Spleen (tissue), 7 donors: ENCODE measurements at regions not wholly inside any gene's neighbourhood (a gene's known extent, or its start where the extent isn't known, plus 50 kb on each side); places are given as distances from the start of the nearest gene placed in this dataset.
"Not testable (repeated sequence)": the region's sequence is repeated elsewhere in the genome, so short reads cannot be mapped to it uniquely, and the experiment has no call there.

Experiments used
- POLR2A ChIP-seq, 3 donors: fragments of 450-650 bp; IDR thresholded peaks; one replicate each; pipeline ENCODE4 v1.5.1; 2017; ENCODE audit warnings: antibody characterized with exemption in 3 of 3, mild to moderate bottlenecking in 1 of 3
- POLR2AphosphoS5 ChIP-seq, 3 donors: sonication (generic); formaldehyde crosslinking; IDR thresholded peaks; one replicate each; pipeline ENCODE4 v1.5.1; 2017; ENCODE audit warnings: antibody characterized with exemption in 3 of 3
- TF ChIP-seq, protein P1 (sequence below), 11 experiments: fragments of 200-600 bp in 7 of 11; fragments of 450-650 bp in 4 of 11; sonication (generic) in 4 of 11; IDR thresholded peaks in 8 of 11; conservative IDR thresholded peaks in 3 of 11; 1 replicate in 7 of 11; 2 replicates in 4 of 11; pipeline versions ENCODE4 v1.4.0 to v1.8.0; 2016 to 2021; ENCODE audit warnings: antibody characterized with exemption in 11 of 11, inconsistent platforms in 4 of 11, mild to moderate bottlenecking in 1 of 11
- donor health status: DM: no; HTN: no; CAD: no; lungs with moderate emphysema.
- donor health status: DM: no; HTN: no; CAD: no.
- donor health status: DM: no; HTN: no; CAD: no.

DNA sequence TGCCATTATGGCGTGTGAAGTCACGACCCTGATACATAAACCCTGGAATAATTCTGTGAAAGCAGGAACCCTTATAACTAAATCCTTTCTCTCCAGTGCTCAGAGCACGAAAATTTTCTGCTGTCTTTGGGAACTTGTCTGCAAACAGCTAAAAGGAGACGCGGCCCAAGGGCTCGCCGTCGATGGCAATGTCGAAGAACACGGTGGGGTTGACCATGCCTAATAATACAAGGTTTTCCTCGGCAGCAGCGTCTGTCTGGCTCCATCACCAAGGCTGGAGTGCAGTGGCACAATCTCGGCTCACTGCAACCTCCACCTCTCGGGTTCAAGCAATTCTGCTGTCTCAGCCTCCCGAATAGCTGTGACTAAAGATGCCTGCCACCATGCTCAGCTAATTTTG lies 132.4 kb upstream of the KIF5B start:
- TF ChIP-seq, protein P1, sequence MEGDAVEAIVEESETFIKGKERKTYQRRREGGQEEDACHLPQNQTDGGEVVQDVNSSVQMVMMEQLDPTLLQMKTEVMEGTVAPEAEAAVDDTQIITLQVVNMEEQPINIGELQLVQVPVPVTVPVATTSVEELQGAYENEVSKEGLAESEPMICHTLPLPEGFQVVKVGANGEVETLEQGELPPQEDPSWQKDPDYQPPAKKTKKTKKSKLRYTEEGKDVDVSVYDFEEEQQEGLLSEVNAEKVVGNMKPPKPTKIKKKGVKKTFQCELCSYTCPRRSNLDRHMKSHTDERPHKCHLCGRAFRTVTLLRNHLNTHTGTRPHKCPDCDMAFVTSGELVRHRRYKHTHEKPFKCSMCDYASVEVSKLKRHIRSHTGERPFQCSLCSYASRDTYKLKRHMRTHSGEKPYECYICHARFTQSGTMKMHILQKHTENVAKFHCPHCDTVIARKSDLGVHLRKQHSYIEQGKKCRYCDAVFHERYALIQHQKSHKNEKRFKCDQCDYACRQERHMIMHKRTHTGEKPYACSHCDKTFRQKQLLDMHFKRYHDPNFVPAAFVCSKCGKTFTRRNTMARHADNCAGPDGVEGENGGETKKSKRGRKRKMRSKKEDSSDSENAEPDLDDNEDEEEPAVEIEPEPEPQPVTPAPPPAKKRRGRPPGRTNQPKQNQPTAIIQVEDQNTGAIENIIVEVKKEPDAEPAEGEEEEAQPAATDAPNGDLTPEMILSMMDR (IDR thresholded peaks at IDR 0.05 in 8 of 11, conservative IDR thresholded peaks at IDR 0.05 in 3 of 11) = not testable (repeated sequence)
- TF ChIP-seq POLR2A, POLR2AphosphoS5 (IDR thresholded peaks at IDR 0.05): not testable (repeated sequence)
